HUES64 (cell line): ENCODE measurements at regions not wholly inside any gene's neighbourhood (a gene's known extent, or its start where the extent isn't known, plus 50 kb on each side); places are given as distances from the start of the nearest gene placed in this dataset.

ENCODE experiments used
- H3K27ac ChIP-seq: 2 replicates; pipeline ENCODE4 v1.7.0; 2013; ENCODE audit warnings: low read depth, low read length, inconsistent platforms
- H3K27me3 ChIP-seq: 2 replicates; pipeline ENCODE4 v1.6.1; 2013; ENCODE audit warnings: mild to moderate bottlenecking, low read length; ENCODE audit not compliant: insufficient read depth
- H3K36me3 ChIP-seq: 2 replicates; pipeline ENCODE4 v1.6.1; 2013; ENCODE audit warnings: mild to moderate bottlenecking, low read length; ENCODE audit not compliant: insufficient read depth
- H3K4me1 ChIP-seq: 2 replicates; pipeline ENCODE4 v1.6.1; 2013; ENCODE audit warnings: mild to moderate bottlenecking, low read length, moderate library complexity; ENCODE audit not compliant: insufficient read depth
- H3K4me3 ChIP-seq: 2 replicates; pipeline ENCODE4 v1.5.1; 2013; ENCODE audit warnings: mild to moderate bottlenecking, low read length, moderate library complexity
- H3K9ac ChIP-seq: 2 replicates; pipeline ENCODE4 v1.6.1; 2013; ENCODE audit warnings: mild to moderate bottlenecking, low read depth, low read length
- H3K9me3 ChIP-seq: 2 replicates; pipeline ENCODE4 v1.6.1; 2013; ENCODE audit warnings: low read depth, low read length; ENCODE audit not compliant: insufficient read depth
- WGBS: fragments of 150-250, 120-280 bp; methylation state at CpG from one replicate; pipeline ENCODE4 v1.1.7; 2013; ENCODE audit warnings: missing lambda C conversion rate; 5-methylcytosine and 5-hydroxymethylcytosine counted together

DNA sequence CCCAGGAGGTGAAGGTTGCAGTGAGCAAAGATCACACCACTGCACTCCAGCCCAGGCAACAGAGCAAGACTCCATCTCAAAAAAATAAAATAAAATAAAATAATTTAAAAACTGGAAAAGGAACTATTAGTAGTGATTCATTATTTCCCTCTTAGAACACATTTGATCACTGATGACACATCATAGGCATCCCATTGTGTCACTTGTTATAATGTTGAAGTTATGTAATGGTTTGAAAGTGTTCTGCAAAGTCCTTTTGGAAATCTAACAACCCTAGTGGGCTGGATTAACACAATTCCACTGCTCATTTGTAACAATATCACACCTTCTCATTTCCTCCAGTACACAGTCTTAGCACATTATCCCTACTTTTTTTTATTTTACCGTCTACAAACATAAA, 81.8 kb upstream of the LMNB1 start:
- H3K36me3 ChIP-seq = no peaks in the 10 kb centered on the region
- WGBS = 96% methylated on average over 1 of the region's 1 CpG
- no peak overlapping the region for H3K27ac ChIP-seq
- no peaks in the 10 kb centered on the region for H3K4me1 ChIP-seq
- H3K9me3 ChIP-seq = no peaks in the 10 kb centered on the region
- H3K9ac ChIP-seq = no peak overlapping the region
- H3K4me3 ChIP-seq = no peak overlapping the region
- no peaks in the 10 kb centered on the region for H3K27me3 ChIP-seq

- Histone ChIP-seq H3K27me3 (no peaks in the 10 kb centered on the region), H3K9ac (no peak overlapping the region), H3K4me3 (no peak overlapping the region), H3K36me3 (no peaks in the 10 kb centered on the region), H3K4me1 (no peaks in the 10 kb centered on the region), H3K27ac (no peak overlapping the region), H3K9me3 (0 out of 2 replicates have a peak, but pooled peaks cover 2% of the 10 kb centered on the region)
- 100% methylated on average over 1 of the region's 1 CpG for WGBS
Observed at GRCh38 chr5:126707080-126707479, 69.9 kb upstream of the LMNB1 start.

- WGBS = 91% methylated on average over 3 of the region's 3 CpGs
- no peaks in the 10 kb centered on the region for H3K27me3 ChIP-seq
- H3K36me3 ChIP-seq = no peaks in the 10 kb centered on the region
- no peaks in the 10 kb centered on the region for H3K9me3 ChIP-seq
- H3K27ac ChIP-seq = no peak overlapping the region
- H3K4me1 ChIP-seq = peaks cover 11% of the 10 kb centered on the region
- H3K9ac ChIP-seq = no peak overlapping the region
- H3K4me3 ChIP-seq = no peak overlapping the region
Observed at GRCh38 chr5:126715765-126716164, 61.2 kb upstream of the LMNB1 start.

GRCh38 chr5:126716861-126717260, 60.1 kb upstream of the LMNB1 start:
- H3K9ac ChIP-seq = no peak overlapping the region
- H3K9me3 ChIP-seq = no peaks in the 10 kb centered on the region
- no peak overlapping the region for H3K27ac ChIP-seq
- H3K4me1 ChIP-seq = peaks cover 11% of the 10 kb centered on the region
- H3K27me3 ChIP-seq = no peaks in the 10 kb centered on the region
- H3K4me3 ChIP-seq = no peak overlapping the region
- H3K36me3 ChIP-seq = no peaks in the 10 kb centered on the region
- 99% methylated on average over 9 of the region's 10 CpGs for WGBS

DNA sequence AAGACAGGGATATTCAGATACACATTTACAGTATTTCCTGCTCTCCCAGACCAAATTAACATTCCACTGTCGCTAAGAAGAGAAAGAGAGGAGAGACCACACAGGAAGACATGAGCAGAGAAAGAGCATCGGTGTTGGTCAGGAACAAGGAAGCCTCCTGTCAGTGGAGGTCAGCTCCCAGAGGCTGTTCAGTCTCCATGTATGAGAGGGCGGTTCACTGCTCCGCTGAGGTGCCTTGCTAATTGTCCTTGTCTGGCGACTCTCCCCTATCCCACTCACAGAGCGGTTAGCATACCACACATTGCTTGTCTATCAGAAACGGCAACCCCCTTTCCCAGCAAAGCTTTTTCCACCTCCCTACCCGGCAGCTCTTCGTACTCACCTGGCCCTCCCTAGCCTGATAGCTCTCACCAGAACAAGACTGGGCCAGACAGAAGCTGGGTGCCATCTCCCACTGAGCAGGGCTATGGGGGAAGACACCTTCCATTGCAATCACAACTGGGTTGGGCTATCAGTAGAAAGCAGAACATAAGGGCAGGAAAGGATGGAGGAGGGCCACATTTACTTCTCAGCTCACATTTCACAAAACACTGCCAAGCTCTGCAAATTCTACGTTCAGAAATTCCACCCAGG, 58.6 kb upstream of the LMNB1 start:
- H3K9me3 ChIP-seq = no peaks in the 10 kb centered on the region
- peaks cover 11% of the 10 kb centered on the region for H3K4me1 ChIP-seq
- no peak overlapping the region for H3K9ac ChIP-seq
- H3K27me3 ChIP-seq = no peaks in the 10 kb centered on the region
- WGBS = 21% methylated on average over 10 of the region's 10 CpGs
- H3K36me3 ChIP-seq = no peaks in the 10 kb centered on the region
- H3K4me3 ChIP-seq = 0 out of 2 replicates have a peak overlapping the region, but pooled peaks have one; percentile 10
- H3K27ac ChIP-seq = no peak overlapping the region

DNA sequence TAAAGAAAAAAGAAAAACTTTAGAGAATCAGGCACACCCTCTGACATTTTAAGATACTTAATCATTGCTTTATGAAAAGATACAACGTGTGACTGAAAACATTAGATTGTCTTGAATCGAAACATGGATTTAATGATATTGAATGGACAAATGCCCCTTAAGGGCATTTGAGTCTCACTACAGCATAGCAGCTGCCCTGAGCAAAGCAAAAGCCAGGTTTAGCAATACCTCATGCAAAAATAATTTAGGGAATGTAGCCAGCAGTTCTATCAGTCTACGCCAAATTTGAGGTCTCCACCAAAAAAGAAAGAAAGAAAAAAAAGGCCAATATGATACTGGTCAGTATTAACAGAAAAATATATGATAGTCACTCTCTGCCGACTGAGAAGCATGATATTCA, 56.6 kb upstream of the LMNB1 start:
- no peak overlapping the region for H3K27ac ChIP-seq

GRCh38 chr5:126723643-126724042, 53.3 kb upstream of the LMNB1 start:
- peaks cover 4% of the 10 kb centered on the region for H3K4me1 ChIP-seq
- 92% methylated on average over 2 of the region's 2 CpGs for WGBS
- no peaks in the 10 kb centered on the region for H3K36me3 ChIP-seq
- H3K27me3 ChIP-seq = no peaks in the 10 kb centered on the region
- H3K27ac ChIP-seq = no peak overlapping the region
- H3K9me3 ChIP-seq = no peaks in the 10 kb centered on the region
- no peak overlapping the region for H3K9ac ChIP-seq
- H3K4me3 ChIP-seq = no peak overlapping the region

More for the DNA sequence above, 56.6 kb upstream of the LMNB1 start:
- Histone ChIP-seq H3K4me3 (no peak overlapping the region), H3K4me1 (peaks cover 11% of the 10 kb centered on the region), H3K36me3 (no peaks in the 10 kb centered on the region), H3K9ac (no peak overlapping the region), H3K27me3 (no peaks in the 10 kb centered on the region), H3K9me3 (no peaks in the 10 kb centered on the region)
- WGBS = 95% methylated on average over 2 of the region's 4 CpGs
